HL-60 (cell line): ENCODE measurements at regions not wholly inside any gene's neighbourhood (a gene's known extent, or its start where the extent isn't known, plus 50 kb on each side); places are given as distances from the start of the nearest gene placed in this dataset.

Experiments
- GABPA ChIP-seq: IDR thresholded peaks from 2 replicates; pipeline ENCODE4 v1.6.1; 2012; ENCODE audit warnings: low read depth
- POLR2AphosphoS5 ChIP-seq: IDR thresholded peaks from 2 replicates; pipeline ENCODE4 v1.6.1; 2012; ENCODE audit warnings: low read depth
- TF ChIP-seq, protein P1 (sequence below): IDR thresholded peaks from 2 replicates; pipeline ENCODE4 v1.6.1; 2012; ENCODE audit warnings: low read depth; ENCODE audit not compliant: insufficient replicate concordance
- TF ChIP-seq, protein P2 (sequence below): IDR thresholded peaks from one replicate; pipeline ENCODE4 v1.5.1; 2011; ENCODE audit warnings: low read length, control low read depth, inconsistent platforms; ENCODE audit not compliant: insufficient read depth

DNA sequence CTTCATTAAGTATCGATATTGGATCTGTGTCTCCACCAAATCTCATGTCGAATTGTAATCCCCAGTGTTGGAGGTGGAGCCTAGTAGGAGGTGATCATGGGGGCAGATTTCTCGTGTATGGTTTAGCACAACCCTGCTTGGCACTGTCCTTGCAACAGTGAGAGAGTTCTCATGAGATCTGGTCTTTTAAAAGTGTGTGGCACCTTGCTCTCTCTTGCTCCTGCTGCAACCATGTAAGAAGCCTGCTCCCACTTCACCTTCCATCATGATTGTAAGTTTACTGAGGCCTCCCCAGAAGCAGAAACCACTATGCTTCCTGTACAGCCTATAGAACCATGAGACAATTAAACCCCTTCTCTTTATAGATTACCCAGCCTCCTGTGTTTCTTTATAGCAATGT, 424.4 kb downstream of the NPHP4 start:
- TF ChIP-seq, protein P1, sequence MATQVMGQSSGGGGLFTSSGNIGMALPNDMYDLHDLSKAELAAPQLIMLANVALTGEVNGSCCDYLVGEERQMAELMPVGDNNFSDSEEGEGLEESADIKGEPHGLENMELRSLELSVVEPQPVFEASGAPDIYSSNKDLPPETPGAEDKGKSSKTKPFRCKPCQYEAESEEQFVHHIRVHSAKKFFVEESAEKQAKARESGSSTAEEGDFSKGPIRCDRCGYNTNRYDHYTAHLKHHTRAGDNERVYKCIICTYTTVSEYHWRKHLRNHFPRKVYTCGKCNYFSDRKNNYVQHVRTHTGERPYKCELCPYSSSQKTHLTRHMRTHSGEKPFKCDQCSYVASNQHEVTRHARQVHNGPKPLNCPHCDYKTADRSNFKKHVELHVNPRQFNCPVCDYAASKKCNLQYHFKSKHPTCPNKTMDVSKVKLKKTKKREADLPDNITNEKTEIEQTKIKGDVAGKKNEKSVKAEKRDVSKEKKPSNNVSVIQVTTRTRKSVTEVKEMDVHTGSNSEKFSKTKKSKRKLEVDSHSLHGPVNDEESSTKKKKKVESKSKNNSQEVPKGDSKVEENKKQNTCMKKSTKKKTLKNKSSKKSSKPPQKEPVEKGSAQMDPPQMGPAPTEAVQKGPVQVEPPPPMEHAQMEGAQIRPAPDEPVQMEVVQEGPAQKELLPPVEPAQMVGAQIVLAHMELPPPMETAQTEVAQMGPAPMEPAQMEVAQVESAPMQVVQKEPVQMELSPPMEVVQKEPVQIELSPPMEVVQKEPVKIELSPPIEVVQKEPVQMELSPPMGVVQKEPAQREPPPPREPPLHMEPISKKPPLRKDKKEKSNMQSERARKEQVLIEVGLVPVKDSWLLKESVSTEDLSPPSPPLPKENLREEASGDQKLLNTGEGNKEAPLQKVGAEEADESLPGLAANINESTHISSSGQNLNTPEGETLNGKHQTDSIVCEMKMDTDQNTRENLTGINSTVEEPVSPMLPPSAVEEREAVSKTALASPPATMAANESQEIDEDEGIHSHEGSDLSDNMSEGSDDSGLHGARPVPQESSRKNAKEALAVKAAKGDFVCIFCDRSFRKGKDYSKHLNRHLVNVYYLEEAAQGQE, result no peak
- TF ChIP-seq, protein P2, sequence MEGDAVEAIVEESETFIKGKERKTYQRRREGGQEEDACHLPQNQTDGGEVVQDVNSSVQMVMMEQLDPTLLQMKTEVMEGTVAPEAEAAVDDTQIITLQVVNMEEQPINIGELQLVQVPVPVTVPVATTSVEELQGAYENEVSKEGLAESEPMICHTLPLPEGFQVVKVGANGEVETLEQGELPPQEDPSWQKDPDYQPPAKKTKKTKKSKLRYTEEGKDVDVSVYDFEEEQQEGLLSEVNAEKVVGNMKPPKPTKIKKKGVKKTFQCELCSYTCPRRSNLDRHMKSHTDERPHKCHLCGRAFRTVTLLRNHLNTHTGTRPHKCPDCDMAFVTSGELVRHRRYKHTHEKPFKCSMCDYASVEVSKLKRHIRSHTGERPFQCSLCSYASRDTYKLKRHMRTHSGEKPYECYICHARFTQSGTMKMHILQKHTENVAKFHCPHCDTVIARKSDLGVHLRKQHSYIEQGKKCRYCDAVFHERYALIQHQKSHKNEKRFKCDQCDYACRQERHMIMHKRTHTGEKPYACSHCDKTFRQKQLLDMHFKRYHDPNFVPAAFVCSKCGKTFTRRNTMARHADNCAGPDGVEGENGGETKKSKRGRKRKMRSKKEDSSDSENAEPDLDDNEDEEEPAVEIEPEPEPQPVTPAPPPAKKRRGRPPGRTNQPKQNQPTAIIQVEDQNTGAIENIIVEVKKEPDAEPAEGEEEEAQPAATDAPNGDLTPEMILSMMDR, result no peak
- TF ChIP-seq POLR2AphosphoS5 (no peak), GABPA (no peak)
